Mammary epithelial cell (primary cell): ENCODE measurements at regions not wholly inside any gene's neighbourhood (a gene's known extent, or its start where the extent isn't known, plus 50 kb on each side); places are given as distances from the start of the nearest gene placed in this dataset.

Experiments used
- CTCF ChIP-seq, 2 donors: IDR thresholded peaks in 1 of 2; conservative IDR thresholded peaks in 1 of 2; 2 replicates each; pipeline ENCODE4 v1.5.1; 2011 to 2012; ENCODE audit warnings: inconsistent platforms in 2 of 2, low read length in 2 of 2, mild to moderate bottlenecking in 2 of 2, control low read depth in 1 of 2, low read depth in 1 of 2; ENCODE audit not compliant: insufficient read depth in 1 of 2; ENCODE audit errors: extremely low read depth in 1 of 2
- EZH2 ChIP-seq: IDR thresholded peaks from 2 replicates; pipeline ENCODE4 v1.6.1; 2012; ENCODE audit warnings: low read length, inconsistent platforms, borderline replicate concordance

- TF ChIP-seq CTCF (conservative IDR thresholded peaks at IDR 0.05 in 1 of 2, IDR thresholded peaks at IDR 0.05 in 1 of 2; ENCODE audit: extremely low read depth in 1 of 2, insufficient read depth in 1 of 2, low read depth in 1 of 2, low read length in 2 of 2) (no peak), EZH2 (no peak)
Observed at GRCh38 chr13:28569886-28570285, 75.0 kb upstream of the FLT1 start.
